ENCODE measurements at regions not wholly inside any gene's neighbourhood (a gene's known extent, or its start where the extent isn't known, plus 50 kb on each side); places are given as distances from the start of the nearest gene placed in this dataset.
"Not testable (repeated sequence)": the region's sequence is repeated elsewhere in the genome, so short reads cannot be mapped to it uniquely, and the experiment has no call there.

DNA sequence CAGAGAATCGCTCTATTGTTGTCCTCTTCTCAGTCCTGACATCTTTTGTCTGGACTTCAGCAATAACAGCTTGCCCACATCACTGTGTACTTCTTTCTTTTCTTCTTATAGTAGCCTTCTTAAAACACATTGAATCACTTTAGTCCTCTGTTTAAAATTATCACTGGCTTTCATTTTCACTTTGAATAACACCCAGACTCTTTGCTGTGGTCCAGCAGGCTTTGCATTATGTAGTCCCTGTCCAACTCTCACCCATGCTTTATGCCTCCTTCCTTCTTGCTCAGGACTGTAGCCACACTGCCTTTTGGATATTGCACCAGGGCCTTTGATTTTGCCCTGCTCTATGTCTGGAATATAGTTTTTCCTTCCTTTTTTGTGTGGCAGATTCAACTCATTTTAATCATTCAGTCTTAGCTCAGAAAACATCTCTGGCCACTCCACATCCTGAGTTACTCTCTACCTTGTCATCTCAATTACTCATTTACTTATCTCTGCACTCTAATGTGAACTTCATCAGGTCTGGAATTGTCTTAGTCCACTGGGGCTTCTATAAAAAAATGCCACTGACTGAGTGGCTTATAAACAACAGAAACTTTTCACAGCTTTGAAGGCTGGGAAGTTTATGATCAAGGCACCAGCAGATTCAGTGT lies 168.2 kb downstream of the C4orf33 start:
- no peak for DNase-seq (ENCODE audit: low spot score in 2 of 2)
- TF ChIP-seq, protein P1, sequence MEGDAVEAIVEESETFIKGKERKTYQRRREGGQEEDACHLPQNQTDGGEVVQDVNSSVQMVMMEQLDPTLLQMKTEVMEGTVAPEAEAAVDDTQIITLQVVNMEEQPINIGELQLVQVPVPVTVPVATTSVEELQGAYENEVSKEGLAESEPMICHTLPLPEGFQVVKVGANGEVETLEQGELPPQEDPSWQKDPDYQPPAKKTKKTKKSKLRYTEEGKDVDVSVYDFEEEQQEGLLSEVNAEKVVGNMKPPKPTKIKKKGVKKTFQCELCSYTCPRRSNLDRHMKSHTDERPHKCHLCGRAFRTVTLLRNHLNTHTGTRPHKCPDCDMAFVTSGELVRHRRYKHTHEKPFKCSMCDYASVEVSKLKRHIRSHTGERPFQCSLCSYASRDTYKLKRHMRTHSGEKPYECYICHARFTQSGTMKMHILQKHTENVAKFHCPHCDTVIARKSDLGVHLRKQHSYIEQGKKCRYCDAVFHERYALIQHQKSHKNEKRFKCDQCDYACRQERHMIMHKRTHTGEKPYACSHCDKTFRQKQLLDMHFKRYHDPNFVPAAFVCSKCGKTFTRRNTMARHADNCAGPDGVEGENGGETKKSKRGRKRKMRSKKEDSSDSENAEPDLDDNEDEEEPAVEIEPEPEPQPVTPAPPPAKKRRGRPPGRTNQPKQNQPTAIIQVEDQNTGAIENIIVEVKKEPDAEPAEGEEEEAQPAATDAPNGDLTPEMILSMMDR (IDR thresholded peaks at IDR 0.05): no peak
- TF ChIP-seq POLR2A (IDR thresholded peaks at IDR 0.05) (no peak), POLR2AphosphoS5 (IDR thresholded peaks at IDR 0.05) (no peak)
- H3K27me3 ChIP-seq: no peaks in the 10 kb centered on the region
- no peaks in the 10 kb centered on the region for H3K36me3 ChIP-seq
- H3K9me3 ChIP-seq: no peaks in the 10 kb centered on the region
- H3K4me3 ChIP-seq: no peak overlapping the region
- H3K27ac ChIP-seq: no peak overlapping the region
- intact Hi-C loops (cut with DNase I; ENCODE audit: low total_unique reads): no loop called here
- H3K4me1 ChIP-seq: no peaks in the 10 kb centered on the region

DNA sequence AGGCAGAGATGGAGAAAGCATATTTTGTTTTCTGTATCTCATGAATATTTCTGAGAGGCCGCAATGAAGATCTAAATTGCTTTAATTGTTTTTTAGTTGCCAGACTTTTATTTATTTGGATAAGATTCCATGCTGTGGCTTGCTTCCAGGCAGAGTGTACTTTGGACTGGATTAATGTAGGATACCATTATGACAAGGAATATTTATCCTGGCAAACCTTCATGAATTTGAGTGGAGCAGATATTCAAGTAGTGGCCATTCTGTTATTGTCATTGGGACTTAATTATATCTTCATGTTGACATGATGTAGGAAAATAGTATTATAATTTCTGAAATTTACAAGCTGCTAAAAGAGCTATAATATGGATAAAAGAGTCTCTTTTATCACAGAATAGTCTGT lies 182.9 kb downstream of the C4orf33 start:
- Histone ChIP-seq H3K27me3 (no peaks in the 10 kb centered on the region), H3K9me3 (no peaks in the 10 kb centered on the region), H3K4me1 (peaks cover 0 to 4% of the 10 kb centered on the region in 2 donors), H3K4me3 (no peak overlapping the region), H3K36me3 (no peaks in the 10 kb centered on the region), H3K27ac (no peak overlapping the region)
- no peak for DNase-seq (ENCODE audit: low spot score in 2 of 2)
- no peak for TF ChIP-seq POLR2A (IDR thresholded peaks at IDR 0.05)
- intact Hi-C loops (cut with DNase I; ENCODE audit: low total_unique reads): no loop called here

DNA sequence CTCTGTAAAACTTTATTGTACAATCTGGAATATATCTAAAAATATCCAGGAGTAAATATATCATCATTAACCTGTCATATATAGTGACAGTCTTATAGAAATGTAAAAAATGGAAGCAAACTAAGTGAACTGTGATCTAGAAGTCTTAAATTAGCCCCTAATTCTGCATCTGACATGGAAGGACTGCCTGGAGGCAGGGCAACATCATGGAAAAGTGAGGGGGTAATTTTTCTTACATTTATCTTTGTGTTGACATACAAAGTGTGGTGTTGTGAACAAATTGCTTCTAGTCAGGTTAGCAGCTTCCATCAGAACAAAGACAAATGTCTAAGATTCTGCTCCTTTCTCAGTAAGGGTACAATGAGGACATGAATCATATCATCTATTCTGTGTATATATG lies 186.3 kb downstream of the C4orf33 start:
- no peak overlapping the region for H3K4me3 ChIP-seq
- no peak for TF ChIP-seq POLR2A (IDR thresholded peaks at IDR 0.05)
- TF ChIP-seq POLR2AphosphoS5 (IDR thresholded peaks at IDR 0.05): no peak
- TF ChIP-seq, protein P1 (IDR thresholded peaks at IDR 0.05): no peak
- H3K36me3 ChIP-seq: no peaks in the 10 kb centered on the region
- H3K4me1 ChIP-seq: no peaks in the 10 kb centered on the region
- H3K27ac ChIP-seq: no peak overlapping the region
- no peaks in the 10 kb centered on the region for H3K9me3 ChIP-seq
- intact Hi-C loops (cut with DNase I; ENCODE audit: low total_unique reads): no loop called here
- H3K27me3 ChIP-seq: no peaks in the 10 kb centered on the region
- DNase-seq (ENCODE audit: low spot score in 2 of 2): no peak

DNA sequence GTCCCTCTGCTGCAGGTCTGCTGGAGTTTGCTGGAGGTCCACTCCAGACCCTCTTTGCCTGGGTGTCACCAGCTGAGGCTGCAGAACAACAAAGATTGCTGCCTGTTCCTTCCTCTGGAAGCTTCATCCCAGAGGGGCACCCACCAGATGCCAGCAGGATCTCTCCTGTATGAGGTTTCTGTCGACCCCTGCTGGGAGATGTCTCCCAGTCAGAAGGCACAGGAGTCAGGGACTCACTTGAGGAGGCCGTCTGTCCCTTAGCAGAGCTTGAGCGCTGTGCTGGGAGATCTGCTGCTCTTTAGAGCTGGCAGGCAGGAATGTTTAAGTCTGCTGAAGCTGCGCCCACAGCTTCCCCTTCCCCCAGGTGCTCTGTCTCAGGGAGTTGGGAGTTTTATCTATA lies 196.2 kb downstream of the C4orf33 start:
- H3K27ac ChIP-seq; DNase-seq (ENCODE audit: low spot score in 2 of 2); H3K36me3 ChIP-seq; intact Hi-C loops (cut with DNase I; ENCODE audit: low total_unique reads); H3K4me1 ChIP-seq; H3K9me3 ChIP-seq; H3K27me3 ChIP-seq; H3K4me3 ChIP-seq: not testable (repeated sequence)

DNA sequence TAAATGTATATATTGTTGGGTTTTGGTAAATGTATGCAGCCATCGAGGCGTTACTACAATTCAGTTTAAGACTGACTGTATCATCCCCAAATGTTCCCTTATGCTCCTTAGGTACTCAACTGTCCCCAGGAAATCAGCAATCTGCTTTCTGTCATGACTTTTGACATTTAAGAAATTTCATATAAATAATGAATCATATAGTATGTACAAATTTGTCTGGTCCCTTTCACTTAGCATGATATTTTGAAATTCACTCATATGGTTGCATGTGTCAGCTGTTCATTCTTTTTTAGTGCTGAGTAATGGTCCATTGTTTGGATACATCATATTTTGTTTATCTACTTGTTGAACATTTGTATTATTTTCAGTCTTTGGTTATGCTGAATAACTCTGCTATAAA lies 218.8 kb downstream of the C4orf33 start:
- DNase-seq (ENCODE audit: low spot score in 2 of 2): no peak
- no peaks in the 10 kb centered on the region for H3K4me1 ChIP-seq
- H3K9me3 ChIP-seq: no peaks in the 10 kb centered on the region
- no peaks in the 10 kb centered on the region for H3K36me3 ChIP-seq
- H3K4me3 ChIP-seq: no peak overlapping the region
- H3K27me3 ChIP-seq: no peaks in the 10 kb centered on the region
- TF ChIP-seq POLR2AphosphoS5 (IDR thresholded peaks at IDR 0.05) (no peak), POLR2A (IDR thresholded peaks at IDR 0.05) (no peak)
- TF ChIP-seq, protein P1 (IDR thresholded peaks at IDR 0.05): no peak
- no peak overlapping the region for H3K27ac ChIP-seq
- intact Hi-C loops (cut with DNase I; ENCODE audit: low total_unique reads): no loop called here

DNA sequence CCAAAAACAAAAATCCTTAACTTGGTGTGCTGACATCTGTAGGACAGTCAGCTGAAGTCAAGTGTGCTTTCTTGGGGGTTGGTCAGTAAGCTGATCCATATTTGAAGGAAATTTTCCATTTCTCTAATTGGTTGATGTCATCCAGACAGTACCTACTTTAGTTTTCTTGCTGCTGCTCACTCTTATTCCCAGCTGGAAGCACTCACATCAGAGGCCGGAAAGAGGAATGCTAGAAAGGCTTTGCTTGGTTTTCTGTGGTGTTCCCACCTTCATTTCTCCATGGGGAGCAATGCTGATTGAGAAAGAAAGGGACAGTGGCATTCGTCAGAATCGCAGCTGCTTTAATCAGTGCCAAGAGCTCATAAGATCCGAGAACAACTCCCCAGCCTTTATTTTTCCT lies 227.0 kb downstream of the C4orf33 start:
- TF ChIP-seq POLR2A (IDR thresholded peaks at IDR 0.05) (no peak), POLR2AphosphoS5 (IDR thresholded peaks at IDR 0.05) (no peak)
- TF ChIP-seq, protein P1 (IDR thresholded peaks at IDR 0.05): no peak
- intact Hi-C loops (cut with DNase I; ENCODE audit: low total_unique reads): no loop called here
- DNase-seq (ENCODE audit: low spot score in 2 of 2): no peak
- no peaks in the 10 kb centered on the region for H3K9me3 ChIP-seq
- no peaks in the 10 kb centered on the region for H3K36me3 ChIP-seq
- H3K27ac ChIP-seq: no peak overlapping the region
- no peak overlapping the region for H3K4me3 ChIP-seq
- H3K27me3 ChIP-seq: no peaks in the 10 kb centered on the region
- no peaks in the 10 kb centered on the region for H3K4me1 ChIP-seq
